Breast epithelium (tissue), 4 donors: ENCODE measurements at regions not wholly inside any gene's neighbourhood (a gene's known extent, or its start where the extent isn't known, plus 50 kb on each side); places are given as distances from the start of the nearest gene placed in this dataset.

ENCODE experiments used
- DNase-seq, 2 donors: peaks; one replicate each; pipeline ENCODE4 v3.0.0-alpha.2; 2019; ENCODE audit warnings: low spot score in 2 of 2
- H3K27ac ChIP-seq, 2 donors: fragments of 200-600 bp; sonication (generic) in 1 of 2; one replicate each; pipeline ENCODE4 v1.5.1; 2016 to 2019; ENCODE audit warnings: mild to moderate bottlenecking in 1 of 2
- H3K27me3 ChIP-seq, 2 donors: fragments of 200-600 bp; sonication (generic) in 1 of 2; one replicate each; pipeline versions ENCODE4 v1.5.1 to v1.6.0; 2017 to 2019; ENCODE audit warnings: control low read depth in 1 of 2, mild to moderate bottlenecking in 1 of 2
- H3K36me3 ChIP-seq: fragments of 200-600 bp; one replicate; pipeline ENCODE4 v1.5.1; 2019
- H3K4me1 ChIP-seq, 2 donors: fragments of 200-600 bp; sonication (generic); one replicate each; pipeline ENCODE4 v1.5.1; 2016 to 2019; ENCODE audit warnings: control low read depth in 1 of 2
- H3K4me3 ChIP-seq, 3 donors: fragments of 200-600 bp; sonication (generic); 1 replicate in 2 of 3; 2 replicates in 1 of 3; pipeline ENCODE4 v1.5.1; 2016 to 2019; ENCODE audit warnings: mild to moderate bottlenecking in 3 of 3, moderate library complexity in 2 of 3
- H3K9me3 ChIP-seq, 2 donors: fragments of 200-600 bp; sonication (generic) in 1 of 2; one replicate each; pipeline ENCODE4 v1.5.1; 2016 to 2019; ENCODE audit warnings: control low read depth in 1 of 2
- CTCF ChIP-seq, 3 donors: fragments of 450-650 bp; IDR thresholded peaks; one replicate each; pipeline ENCODE4 v1.5.1; 2016 to 2017; ENCODE audit warnings: antibody characterized with exemption in 3 of 3, mild to moderate bottlenecking in 3 of 3, moderate library complexity in 3 of 3
- POLR2A ChIP-seq: fragments of 450-650 bp; IDR thresholded peaks from one replicate; pipeline ENCODE4 v1.6.1; 2016; ENCODE audit warnings: antibody characterized with exemption, mild to moderate bottlenecking, moderate library complexity
- POLR2AphosphoS5 ChIP-seq, 3 donors: sonication (generic); formaldehyde crosslinking; IDR thresholded peaks; one replicate each; pipeline ENCODE4 v1.6.1; 2017; ENCODE audit warnings: antibody characterized with exemption in 3 of 3
- intact Hi-C: fragments of 100-400 bp; cut with DNase I; formaldehyde crosslinking; loops from one replicate; pipeline ENCODE4 v1.15.1; 2023; ENCODE audit warnings: low total_unique reads

- H3K27ac ChIP-seq = no peak overlapping the region
- H3K36me3 ChIP-seq = no peaks in the 10 kb centered on the region
- DNase-seq = no peak
- intact Hi-C loops = no loop called here
- no peaks in the 10 kb centered on the region for H3K9me3 ChIP-seq
- no peaks in the 10 kb centered on the region for H3K27me3 ChIP-seq
- no peaks in the 10 kb centered on the region for H3K4me1 ChIP-seq
- TF ChIP-seq POLR2A (no peak), POLR2AphosphoS5 (IDR thresholded peaks at IDR 0.05) (no peak), CTCF (IDR thresholded peaks at IDR 0.05) (no peak)
- H3K4me3 ChIP-seq = no peak overlapping the region
Observed at GRCh38 chr6:67265996-67266921, 1368.8 kb upstream of the ADGRB3 start.

DNA sequence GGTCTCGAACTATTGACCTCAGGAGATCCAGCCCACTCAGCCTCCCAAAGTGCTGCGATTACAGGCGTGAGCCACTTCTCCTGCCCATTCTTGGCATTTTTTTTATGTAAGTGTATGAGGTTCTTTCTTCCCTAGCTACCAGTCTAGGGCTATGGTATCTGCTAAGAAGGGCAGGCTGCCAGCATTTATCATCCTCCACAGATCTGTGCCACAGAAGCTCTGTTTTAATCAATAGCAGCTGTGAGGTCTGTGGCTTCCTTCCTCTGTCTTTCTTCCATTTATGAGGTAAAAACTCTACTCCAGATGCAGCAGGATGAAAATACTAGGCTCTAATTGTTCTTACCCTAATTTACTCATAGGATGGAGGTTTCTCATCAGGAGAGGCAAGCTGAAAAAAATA, 1382.4 kb upstream of the ADGRB3 start:
- no peak for DNase-seq
- Histone ChIP-seq H3K9me3 (no peaks in the 10 kb centered on the region), H3K27me3 (no peaks in the 10 kb centered on the region), H3K4me1 (no peaks in the 10 kb centered on the region), H3K27ac (no peak overlapping the region), H3K4me3 (no peak overlapping the region), H3K36me3 (no peaks in the 10 kb centered on the region)
- TF ChIP-seq POLR2AphosphoS5 (IDR thresholded peaks at IDR 0.05) (no peak), POLR2A (no peak), CTCF (IDR thresholded peaks at IDR 0.05) (no peak)
- intact Hi-C loops = no loop called here

DNA sequence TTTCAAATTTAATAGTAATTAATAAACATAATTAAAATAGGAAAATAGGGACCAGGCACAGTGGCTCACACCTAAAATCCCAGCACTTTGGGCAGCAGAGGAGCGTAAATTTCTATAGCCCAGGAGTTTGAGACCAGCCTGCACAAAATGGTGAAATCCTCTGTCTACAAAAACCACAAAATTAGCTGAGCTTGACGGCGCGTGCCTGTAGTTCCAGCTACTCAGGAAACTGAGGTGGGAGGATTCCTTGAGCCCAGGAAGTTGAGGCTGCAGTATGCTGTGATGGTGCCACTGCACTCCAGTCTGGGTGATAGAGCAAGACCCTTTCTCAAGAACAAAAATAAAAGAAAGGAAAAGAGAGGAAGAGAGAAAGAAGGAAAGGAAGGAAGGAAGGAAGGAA, 1387.0 kb upstream of the ADGRB3 start:
- no peaks in the 10 kb centered on the region for H3K9me3 ChIP-seq
- H3K27me3 ChIP-seq = no peaks in the 10 kb centered on the region
- no peaks in the 10 kb centered on the region for H3K4me1 ChIP-seq
- DNase-seq = no peak
- H3K36me3 ChIP-seq = no peaks in the 10 kb centered on the region
- H3K4me3 ChIP-seq = no peak overlapping the region
- intact Hi-C loops = no loop called here
- H3K27ac ChIP-seq = no peak overlapping the region
- TF ChIP-seq CTCF (IDR thresholded peaks at IDR 0.05) (no peak), POLR2A (no peak), POLR2AphosphoS5 (IDR thresholded peaks at IDR 0.05) (no peak)

GRCh38 chr6:67244037-67244436, 1391.0 kb upstream of the ADGRB3 start:
- H3K4me1 ChIP-seq = no peaks in the 10 kb centered on the region
- H3K9me3 ChIP-seq = no peaks in the 10 kb centered on the region
- intact Hi-C loops = no loop called here
- H3K4me3 ChIP-seq = no peak overlapping the region
- no peaks in the 10 kb centered on the region for H3K27me3 ChIP-seq
- TF ChIP-seq CTCF (IDR thresholded peaks at IDR 0.05) = no peak
- H3K27ac ChIP-seq = no peak overlapping the region
- H3K36me3 ChIP-seq = no peaks in the 10 kb centered on the region
- DNase-seq = no peak

DNA sequence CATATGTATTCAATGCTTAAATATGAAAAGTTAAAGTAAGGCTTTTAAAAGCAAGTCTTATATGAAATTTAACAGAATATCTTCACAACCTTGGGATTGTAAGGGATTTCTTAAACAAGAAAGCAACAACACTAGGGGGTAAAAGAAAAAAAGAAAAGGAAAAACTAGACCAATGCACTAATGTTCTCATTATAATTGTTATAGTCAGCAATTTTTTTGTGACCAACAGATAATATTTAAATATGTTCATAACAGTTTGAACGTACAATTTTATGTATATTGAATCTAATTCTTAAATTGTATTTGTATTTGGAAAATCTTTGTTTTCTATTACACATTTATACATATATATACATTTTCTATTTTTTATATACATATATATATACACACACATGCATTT, 1397.8 kb upstream of the ADGRB3 start:
- TF ChIP-seq POLR2A = no peak
- TF ChIP-seq POLR2AphosphoS5 (IDR thresholded peaks at IDR 0.05) = no peak
- no peak for TF ChIP-seq CTCF (IDR thresholded peaks at IDR 0.05)
- no peak for DNase-seq
- Histone ChIP-seq H3K27me3 (no peaks in the 10 kb centered on the region), H3K36me3 (no peaks in the 10 kb centered on the region), H3K4me3 (no peak overlapping the region), H3K27ac (no peak overlapping the region), H3K4me1 (no peaks in the 10 kb centered on the region), H3K9me3 (no peaks in the 10 kb centered on the region)
- intact Hi-C loops = no loop called here
